Islet precursor cell (in vitro differentiated cells): ENCODE measurements at regions not wholly inside any gene's neighbourhood (a gene's known extent, or its start where the extent isn't known, plus 50 kb on each side); places are given as distances from the start of the nearest gene placed in this dataset.
"Not testable (repeated sequence)": the region's sequence is repeated elsewhere in the genome, so short reads cannot be mapped to it uniquely, and the experiment has no call there.

Experiments used
- DNase-seq: peaks from one replicate; pipeline ENCODE4 v3.0.0-alpha.2; 2018

DNA sequence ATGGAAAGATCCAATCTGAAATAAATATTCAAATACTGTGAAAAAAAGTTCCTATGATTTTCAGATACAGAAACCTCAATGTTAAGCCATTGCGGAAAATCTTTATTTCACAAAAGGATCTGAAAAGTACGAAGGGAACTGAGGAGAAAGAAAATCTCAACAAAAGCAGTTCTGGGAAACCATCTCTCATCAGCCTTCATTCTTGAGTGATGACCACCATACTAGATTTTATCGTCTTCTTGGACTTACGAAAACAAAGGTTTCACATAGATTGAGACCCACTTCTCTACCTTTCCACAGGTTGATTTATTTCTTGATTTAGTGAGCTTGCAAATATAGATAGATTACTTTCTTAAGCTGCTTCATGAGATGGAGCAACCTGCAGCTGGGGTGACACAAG is 293.4 kb upstream of the LYZL1 start:
- DNase-seq, result no peak

DNA sequence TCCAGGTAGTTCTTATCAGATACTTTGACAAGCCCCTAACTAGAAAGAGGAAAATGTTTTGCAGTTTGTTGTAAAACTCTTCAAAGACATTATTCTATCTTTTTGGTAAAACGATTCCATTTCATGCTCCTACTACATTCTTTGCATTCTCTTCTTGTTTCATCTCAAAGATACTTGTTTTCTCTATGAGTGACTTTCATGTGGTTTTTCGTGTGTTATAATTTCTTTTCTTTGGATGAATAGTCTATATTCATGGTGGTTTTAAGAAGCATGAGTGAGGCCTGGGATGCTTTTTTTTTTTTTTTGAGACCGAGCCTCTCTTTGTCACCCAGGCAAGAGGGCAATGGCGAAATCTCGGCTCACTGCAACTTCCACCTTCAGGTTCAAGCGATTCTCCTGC is 292.5 kb upstream of the LYZL1 start:
- DNase-seq, result no peak

DNA sequence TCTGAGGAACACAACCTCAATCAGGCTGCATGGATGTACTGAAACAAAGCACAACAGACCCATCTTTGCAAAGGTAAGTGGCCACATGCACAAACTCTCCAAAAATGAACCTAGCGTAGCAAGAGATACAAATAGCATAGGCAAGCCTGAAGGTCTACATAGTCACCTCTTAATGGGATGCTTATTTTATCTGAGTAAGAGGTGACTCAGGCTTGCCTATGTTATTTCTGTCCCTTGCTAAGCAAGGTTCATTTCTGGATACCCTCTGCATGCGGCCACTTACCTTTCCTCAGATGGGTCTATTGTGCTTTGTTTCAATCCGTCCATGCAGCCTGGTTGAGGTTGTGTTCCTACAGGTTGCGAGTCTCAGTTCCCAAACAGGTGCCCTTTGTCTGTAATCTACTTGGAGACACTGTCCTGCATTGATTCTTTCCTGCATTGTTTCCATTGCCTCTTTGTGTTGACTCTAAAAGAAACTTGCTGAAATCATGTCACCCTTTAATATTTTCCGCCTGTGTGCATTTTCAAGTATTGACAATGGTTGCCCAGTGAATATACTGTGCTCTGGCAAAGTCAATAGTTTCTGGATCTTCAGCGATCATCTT is 291.8 kb upstream of the LYZL1 start:
- DNase-seq, result no peak

DNA sequence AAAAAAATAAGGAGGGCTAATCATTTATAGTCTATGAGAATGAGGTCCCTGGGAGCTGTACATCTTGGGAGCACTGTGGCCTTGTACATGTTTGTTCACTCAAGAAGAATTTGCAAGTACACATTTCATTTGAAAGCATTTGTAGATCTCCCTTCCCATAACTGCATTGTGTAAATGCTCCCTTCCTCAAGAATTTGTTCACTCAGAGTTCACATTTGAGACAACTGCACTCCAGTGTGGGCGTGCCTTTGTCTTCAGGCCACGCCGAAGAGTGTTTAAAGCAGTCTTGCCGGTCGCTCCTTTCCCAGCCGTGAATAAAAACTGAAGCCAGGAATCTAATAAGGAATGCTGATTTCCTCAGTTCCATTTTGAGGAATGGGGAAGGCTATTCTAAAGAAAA is 291.1 kb upstream of the LYZL1 start:
- DNase-seq, result no peak

DNA sequence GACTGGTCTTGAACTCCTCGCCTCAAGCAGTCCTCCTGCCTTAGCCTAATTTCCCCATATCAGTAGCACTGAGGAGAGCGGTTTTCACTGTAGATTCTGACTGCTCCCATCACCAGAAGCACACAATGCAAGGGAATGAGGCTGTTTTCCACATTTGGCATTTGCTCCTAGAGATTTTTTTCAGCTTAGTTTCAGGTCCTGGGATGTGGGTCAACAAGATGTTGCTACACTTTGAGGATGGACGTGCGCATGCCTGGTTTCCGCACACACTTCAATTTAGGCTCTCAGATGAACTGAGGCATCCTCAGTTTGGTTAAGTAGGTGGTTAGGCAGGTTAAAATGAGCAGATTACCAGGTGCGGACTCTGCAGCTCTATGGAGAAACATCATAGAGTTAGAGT is 287.1 kb upstream of the LYZL1 start:
- no peak for DNase-seq

DNA sequence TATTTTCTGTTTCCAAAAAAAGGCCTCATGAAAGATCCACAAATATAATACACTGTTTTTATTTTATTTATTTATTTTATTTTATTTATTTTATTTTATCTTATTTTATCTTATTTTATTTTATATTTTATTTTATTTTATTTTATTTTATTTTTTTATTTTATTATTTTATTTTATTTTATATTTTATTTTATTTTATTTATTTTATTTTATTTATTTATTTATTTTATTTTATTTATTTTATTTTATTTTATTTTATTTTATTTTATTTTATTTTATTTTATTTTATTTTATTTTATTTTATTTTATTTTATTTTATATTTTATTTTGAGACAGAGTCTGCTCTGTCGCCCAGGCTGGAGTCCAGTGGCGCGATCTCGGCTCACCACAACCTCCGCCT is 285.9 kb upstream of the LYZL1 start:
- not testable (repeated sequence) for DNase-seq

DNA sequence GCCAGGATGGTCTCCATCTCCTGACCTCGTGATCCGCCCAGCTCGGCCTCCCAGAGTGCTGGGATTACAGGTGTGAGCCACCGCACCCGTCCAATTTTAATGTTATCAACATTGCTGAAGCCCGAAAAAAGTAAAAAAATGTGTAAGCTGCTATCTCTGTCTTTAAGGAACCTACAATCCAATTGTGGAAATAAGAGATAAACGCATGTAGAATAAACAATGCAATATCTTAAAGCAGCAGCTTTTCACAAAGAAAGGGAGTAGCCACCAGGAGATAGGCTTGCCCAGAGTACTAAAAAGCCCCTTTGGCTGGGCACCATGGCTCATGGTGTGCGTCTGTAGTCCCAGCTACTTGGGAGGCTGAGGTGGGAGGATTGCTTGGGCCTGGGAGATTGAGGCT is 282.9 kb upstream of the LYZL1 start:
- DNase-seq, result no peak

DNA sequence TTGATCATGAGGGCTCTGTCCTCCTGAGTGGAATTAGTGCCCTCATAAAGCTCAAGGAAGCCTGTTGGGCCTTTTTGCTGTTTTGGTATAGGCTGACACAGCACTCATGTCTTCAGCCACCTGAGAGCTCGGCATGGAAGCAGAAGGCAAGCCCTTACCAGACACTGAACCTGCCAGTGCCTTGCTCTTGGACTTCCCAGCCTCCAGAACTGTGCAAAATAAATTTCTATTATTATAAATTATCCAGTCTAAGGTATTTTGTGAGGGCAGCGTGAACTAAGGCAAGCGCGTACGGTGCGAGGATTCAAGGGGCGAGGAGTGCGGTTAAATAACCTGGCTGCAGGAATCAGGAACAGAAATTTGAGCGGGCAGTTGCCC is 281.5 kb upstream of the LYZL1 start:
- no peak for DNase-seq

DNA sequence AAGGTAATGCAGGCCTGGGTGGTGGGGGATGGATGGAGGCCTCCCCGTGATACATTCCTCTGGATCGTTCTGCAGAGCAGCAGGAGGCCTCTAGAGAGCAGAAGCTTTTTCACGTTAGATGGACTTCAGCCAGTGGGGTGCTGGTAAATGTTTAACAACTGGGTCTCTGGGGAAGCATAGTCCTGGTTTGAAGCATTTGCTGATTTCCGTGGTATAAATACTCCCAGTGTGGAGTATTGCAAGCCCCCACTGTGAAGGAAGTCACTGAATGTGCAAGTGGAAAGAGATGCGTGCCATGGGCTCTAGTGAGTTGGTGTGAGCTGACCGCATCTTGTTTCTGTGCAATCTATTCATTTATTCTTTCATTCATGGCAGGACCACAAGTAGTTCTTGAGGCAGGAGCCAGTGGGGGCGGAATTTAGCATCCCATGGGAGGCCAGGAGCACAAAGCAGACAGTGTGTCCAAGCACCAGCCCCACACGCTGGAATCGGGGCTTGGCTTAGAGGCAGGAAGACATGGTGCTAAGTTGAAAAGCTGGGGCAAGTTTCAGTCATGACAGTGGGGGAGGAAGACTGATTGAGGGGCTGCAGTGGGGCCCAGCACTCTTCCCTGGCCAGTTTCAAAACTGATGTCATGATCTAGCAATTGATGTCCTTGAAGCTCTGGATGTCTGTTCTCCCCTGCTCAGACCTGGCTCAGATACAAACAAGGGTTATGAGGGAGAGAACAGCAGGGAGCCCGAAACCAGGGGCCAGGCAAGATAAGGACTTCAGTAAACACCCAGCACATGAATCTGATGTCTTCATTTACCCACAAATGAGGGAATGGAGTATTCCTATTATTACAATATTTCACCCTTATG is 280.9 kb upstream of the LYZL1 start:
- no peak for DNase-seq

DNA sequence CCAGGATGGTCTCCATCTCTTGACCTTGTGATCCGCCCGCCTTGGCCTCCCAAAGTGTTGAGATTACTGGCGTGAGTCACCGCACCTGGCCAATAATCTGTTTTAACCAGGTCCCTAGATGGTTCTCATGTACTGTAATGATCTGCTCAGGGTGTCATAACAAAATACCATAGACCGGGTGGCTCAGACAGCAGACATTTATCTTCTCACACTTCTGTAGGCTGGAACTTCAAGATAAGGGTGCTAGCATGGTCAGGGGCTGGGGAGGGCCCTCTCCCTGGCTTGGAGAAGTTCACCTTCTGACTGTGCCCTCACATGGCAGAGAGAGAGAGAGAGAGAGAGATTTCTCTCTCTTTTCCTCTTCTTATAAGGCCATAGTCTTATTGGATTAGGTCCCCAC is 279.4 kb upstream of the LYZL1 start:
- no peak for DNase-seq

DNA sequence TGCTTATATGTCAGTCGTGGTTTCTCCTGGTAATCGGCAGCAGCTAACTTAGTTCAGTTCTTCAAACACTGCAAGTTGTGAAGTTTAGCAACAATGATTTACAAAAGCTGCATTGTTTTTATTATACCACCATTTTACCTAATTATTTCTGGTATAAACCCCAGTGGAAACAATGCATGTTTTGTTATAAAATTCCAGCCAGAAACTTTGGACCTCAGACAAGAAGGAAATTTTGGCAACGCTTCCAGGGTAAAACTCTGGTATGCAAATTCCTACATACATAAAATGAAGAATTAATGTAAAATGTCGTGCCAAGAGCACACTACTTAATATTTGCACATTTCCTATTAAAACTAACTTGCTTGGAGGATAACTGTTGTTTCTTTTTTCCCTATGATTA is 277.4 kb upstream of the LYZL1 start:
- DNase-seq, result no peak

DNA sequence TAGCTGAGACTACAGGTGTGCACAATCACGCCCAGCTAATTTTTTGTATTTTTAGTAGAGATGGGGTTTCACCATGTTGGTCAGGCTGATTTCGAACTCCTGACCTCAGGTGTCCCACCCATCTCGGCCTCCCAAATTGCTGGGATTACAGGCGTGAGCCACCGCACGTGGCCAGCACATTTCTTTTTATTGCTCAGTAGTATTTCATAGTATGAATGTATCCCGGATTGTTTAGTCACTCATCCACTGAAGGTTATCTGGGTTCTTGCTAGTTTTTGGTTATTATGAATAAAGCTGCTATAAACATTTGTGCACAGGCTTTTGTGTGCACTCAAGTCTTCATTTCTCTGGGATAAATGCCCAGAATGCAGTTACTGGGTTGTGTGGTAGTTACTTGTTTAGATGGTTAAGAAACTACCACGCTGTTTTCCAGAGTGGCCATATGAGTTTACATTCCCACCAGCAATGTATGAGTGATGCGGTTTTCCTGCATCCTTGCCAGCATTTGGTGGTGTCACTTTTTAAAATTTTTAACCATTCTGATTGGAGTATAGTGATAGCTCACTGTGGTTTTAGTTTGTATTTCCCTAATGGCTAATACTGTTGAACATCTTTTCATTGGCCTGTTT is 275.8 kb upstream of the LYZL1 start:
- no peak for DNase-seq

DNA sequence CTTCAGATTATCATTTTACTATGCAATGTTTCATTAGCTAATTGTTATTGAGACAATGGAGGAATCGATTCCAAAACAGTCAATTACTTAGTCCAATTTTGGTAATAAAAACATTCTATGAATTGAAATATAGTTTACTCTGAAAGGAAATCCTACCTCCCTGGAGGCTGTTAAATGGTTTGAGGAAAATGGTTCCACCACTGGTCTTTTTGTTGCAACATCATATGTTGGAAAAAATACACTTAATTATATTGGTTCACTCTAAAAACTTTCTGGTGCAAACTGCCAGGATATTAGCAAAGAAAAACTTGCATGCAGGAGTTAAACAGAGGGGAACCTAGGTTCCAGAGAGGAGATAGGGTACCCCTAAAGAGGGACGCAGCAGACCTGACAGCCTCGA is 267.3 kb upstream of the LYZL1 start:
- DNase-seq, result no peak

DNA sequence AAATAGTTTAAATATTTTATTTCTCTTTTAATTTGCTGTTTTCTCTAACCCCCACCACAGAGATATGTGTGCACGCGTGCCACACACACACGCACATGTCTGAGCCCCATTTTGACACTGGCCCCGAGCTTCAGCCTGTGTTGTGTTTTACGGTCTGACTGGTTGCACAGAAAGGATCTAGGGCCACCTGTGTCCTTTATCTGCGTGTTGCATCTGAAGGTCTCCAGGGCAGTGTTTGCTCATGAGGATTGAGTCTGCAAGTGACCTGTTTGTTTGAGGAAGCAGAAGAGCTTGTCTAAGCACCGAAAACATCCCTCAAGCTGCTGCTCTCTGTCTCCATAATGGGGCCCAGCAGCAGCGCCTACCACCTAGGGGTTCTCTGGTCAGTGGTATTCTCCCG is 266.4 kb upstream of the LYZL1 start:
- peak; percentile 78 for DNase-seq

DNA sequence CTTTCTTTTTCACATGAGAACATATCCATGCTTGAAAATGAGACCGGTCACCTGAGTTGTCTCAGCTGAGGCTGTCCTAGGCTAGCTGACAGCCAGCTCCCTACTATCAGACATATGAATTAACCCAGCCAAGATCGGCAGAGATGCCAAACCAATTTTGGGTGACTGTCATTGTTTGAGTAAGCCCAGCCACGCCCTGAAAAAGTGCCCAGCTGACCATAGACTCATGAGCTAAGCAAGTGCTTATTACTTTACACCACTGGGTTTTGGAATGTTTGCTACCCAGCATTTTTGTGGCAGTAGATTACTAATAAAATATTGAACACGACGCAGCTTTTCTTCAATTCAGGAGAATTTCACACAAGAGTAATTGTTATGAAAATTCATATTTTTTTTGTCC is 265.2 kb upstream of the LYZL1 start:
- DNase-seq, result no peak

DNA sequence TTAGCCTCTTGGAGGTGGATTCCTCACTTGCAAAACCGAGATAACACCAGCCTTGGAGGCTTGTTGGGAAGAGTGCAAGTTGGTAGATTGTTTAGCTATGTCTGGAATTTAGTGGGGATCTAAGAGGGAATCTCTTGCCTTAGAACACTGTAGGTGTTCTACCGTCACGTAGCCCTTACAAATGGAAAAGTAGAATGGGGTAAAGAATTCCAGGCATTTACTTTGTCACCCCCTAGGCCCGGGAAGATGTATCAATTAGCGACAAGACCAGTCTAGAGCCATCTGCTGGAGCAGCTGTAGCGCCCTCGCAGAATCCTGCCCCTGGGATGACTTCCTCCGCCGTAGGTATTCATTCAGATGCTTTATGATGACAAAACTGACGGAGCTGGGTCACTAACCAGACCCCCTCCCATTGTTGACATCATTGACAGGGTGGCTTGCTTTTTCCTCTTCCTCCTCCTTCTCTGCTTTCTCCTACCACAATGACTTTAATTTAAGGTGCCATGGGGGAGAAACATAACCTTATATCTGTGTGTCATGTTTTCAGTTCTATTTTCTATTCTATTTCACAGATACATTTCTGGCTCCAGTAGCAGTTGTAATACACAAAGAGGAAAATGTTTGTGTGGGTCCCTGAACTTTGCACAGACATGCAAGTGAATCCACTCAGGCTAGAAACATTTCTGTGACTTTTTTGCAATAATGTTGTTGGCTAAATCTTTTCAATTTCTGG is 262.6 kb upstream of the LYZL1 start:
- peak; percentile 94 for DNase-seq

DNA sequence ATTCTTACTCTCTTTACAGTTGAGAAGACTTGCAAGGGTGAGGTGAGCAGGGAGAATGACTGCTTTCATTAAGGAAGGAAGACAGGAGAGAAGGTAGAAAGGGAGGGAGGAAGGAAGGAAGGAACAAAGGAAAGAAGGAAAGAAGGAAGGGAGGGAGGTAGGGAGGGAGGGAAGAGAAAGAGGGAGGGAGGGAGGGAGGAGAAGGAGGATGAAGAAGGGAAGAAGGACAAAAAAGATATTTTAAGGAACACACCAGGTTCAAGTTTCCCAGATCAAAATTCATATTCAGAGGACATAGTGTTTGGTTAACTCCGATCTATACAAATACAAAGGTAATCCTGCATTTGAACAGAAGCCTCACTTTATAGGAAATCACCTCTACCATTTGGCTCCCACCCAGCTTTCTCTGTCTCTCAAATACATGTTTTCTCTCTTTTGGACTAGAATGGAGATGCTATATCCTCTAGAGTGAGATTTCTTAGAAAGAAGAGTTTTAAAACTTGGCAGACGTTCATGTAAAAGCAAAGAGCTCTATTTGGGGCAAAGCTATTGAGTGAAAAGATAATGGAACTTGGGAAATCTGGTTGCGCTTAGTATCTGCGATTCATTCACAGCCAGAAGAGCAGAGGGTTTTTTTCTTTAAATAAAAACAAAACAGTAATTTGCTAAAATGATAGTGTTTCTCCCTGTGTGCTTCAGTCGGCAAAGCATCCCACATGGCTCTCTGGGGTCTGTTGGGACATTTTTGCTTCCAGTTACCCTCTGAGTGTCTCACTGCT is 261.9 kb upstream of the LYZL1 start:
- no peak for DNase-seq

DNA sequence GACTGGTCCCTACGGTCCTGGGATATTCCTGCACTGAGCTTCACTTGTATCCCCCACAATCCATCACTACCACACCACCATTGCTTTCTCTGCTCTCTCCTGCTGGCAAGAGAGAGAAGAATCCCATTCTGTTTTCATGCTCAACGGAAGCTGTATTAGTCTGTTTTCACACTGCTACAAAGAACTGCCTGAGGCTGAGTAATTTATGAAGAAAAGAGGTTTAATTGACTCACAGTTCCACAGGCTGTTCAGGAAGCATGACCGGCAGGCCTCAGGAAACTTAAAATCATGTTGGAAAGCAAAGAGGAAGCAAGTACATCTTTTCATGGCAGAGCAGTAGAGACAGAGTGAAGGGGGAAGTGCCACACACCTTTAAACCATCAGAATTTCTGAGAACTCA is 260.4 kb upstream of the LYZL1 start:
- DNase-seq, result no peak

DNA sequence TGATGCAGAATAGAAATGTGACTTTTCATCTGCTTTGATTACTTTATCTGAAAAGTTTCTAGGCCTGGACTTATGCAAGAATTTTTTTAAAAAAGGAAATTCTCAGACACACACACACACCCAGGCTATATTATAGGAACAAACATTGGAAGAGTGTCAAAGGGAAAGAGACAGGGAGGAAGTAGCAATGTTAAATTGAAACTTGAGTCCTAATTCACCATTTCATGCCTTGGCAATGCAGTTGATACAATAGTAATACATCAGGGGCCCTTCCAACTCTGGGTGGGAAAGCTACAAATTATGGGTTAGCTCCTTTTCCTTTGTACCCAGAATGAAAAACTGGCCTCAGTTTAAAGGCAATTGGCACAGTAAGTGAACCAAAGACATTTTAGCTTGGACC is 258.0 kb upstream of the LYZL1 start:
- DNase-seq, result no peak

DNA sequence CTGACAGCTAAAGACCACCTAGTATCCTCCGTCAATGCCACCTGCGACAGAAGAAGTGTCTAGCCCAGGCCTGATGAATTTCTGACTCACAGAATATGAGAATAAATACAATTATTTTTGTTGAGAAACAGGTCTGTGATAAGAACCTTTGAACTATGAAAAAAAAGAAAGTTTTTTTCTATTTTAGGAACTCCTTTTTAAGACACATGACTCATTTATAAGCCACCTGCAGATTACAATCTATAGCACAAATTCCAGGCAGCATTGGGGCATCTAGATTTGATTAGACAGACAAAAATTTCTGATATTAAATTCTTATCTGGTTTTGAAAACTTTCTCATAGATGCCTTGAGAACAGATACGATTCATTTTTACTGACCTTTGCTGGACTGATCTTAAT is 256.7 kb upstream of the LYZL1 start:
- no peak for DNase-seq

DNA sequence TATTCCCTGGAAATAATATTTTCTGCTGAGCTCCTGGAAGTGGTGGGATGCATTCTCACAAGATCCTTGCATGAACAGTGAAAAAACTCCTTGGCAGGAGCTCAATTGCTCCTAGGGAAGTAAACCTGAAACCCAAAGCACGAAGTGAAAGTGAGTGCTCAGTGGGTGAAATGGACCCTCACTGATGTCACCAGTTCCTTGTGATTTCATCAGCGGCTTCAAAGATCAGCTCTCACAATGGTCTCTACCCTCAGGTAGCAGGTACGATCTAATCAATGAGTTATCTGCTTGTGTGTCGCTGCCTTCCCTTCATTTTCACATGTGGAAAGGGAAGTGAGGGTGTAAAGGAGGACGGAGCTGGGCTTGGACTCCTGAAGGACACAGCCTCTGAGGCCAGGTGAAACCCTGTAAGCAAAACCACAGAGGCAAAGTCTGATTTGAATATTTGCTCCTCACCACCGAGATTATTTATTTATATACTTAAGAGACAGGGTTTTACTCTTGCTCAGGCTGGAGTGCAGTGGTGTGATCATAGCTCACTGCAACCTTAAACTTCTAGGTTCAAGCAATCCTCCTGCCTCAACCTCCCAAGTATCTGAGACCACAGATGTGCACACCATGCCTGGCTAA is 255.4 kb upstream of the LYZL1 start:
- no peak for DNase-seq

DNA sequence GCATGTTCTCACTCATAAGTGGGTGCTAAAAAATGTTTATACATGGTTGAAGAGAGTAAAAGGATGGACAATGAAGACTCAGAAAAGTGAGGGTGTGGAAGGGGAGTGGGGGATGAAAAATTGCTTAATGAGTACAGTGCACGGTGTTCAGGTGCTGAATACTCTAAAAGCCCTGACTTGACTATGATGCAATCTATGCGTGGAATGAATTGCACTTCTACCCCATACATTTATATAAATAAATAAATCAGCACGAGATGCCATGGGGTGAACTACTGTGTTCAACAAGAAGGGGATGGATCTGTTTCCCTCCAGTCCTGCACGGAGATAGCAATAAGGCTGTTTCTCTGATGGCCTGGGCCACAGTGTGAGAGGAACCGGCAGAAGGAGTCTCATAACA is 254.3 kb upstream of the LYZL1 start:
- no peak for DNase-seq
